HepG2 (cell line): ENCODE measurements at regions not wholly inside any gene's neighbourhood (a gene's known extent, or its start where the extent isn't known, plus 50 kb on each side); places are given as distances from the start of the nearest gene placed in this dataset.

ENCODE experiments used
- BRD4 ChIP-seq: sonication (generic); formaldehyde crosslinking; IDR thresholded peaks from 2 replicates; pipeline ENCODE4 v1.4.0; 2020; ENCODE audit warnings: missing genetic modification reagents
- ETV6 ChIP-seq: sonication (generic); formaldehyde crosslinking; conservative IDR thresholded peaks from 2 replicates; pipeline ENCODE4 v1.4.0; 2020; ENCODE audit warnings: missing genetic modification reagents
- EZH2 ChIP-seq: conservative IDR thresholded peaks from 2 replicates; pipeline ENCODE4 v1.6.1; 2012; ENCODE audit warnings: mild to moderate bottlenecking, low read depth, low read length, moderate library complexity
- FOSL1 ChIP-seq: sonication (generic); formaldehyde crosslinking; IDR thresholded peaks from 2 replicates; pipeline ENCODE4 v1.9.0; 2021; ENCODE audit warnings: missing genetic modification reagents, borderline replicate concordance
- POLR2A ChIP-seq, 2 experiments: IDR thresholded peaks; 2 replicates each; pipeline ENCODE4 v1.6.1; 2011; ENCODE audit warnings: low read depth in 2 of 2, low read length in 2 of 2, mild to moderate bottlenecking in 1 of 2, moderate library complexity in 1 of 2; ENCODE audit not compliant: insufficient read depth in 1 of 2
- RAD21 ChIP-seq: fragments of 450-650 bp; formaldehyde crosslinking; IDR thresholded peaks from 2 replicates; pipeline ENCODE4 v1.5.0; 2020; ENCODE audit warnings: mild to moderate bottlenecking
- RFX1 ChIP-seq: fragments of 450-650 bp; IDR thresholded peaks from 2 replicates; pipeline ENCODE4 v1.6.1; 2017
- THAP11 ChIP-seq: IDR thresholded peaks from 2 replicates; pipeline ENCODE4 v1.6.1; 2016; ENCODE audit warnings: missing biosample characterization, missing genetic modification reagents
- U2AF1 ChIP-seq: fragments of 200-400 bp; formaldehyde crosslinking; optimal IDR thresholded peaks from 2 replicates; pipeline ENCODE3; 2017; ENCODE audit warnings: mild to moderate bottlenecking, low read depth, low read length
- ZFX ChIP-seq: sonication (generic); formaldehyde crosslinking; IDR thresholded peaks from 2 replicates; pipeline ENCODE4 v1.4.0; 2020; ENCODE audit warnings: mild to moderate bottlenecking, low read depth, missing genetic modification reagents, moderate library complexity
- ZNF251 ChIP-seq: sonication (generic); formaldehyde crosslinking; IDR thresholded peaks from 2 replicates; pipeline ENCODE4 v1.9.0; 2021; ENCODE audit warnings: mild to moderate bottlenecking, missing genetic modification reagents
- ZNF274 ChIP-seq: sonication (generic); formaldehyde crosslinking; IDR thresholded peaks from 2 replicates; pipeline ENCODE4 v1.5.1; 2020; ENCODE audit warnings: mild to moderate bottlenecking, missing genetic modification reagents
- ZNF33B ChIP-seq: sonication (generic); formaldehyde crosslinking; IDR thresholded peaks from 2 replicates; pipeline ENCODE4 v1.5.1; 2020; ENCODE audit warnings: mild to moderate bottlenecking, missing genetic modification reagents
- TF ChIP-seq, protein P1 (sequence below): sonication (generic); formaldehyde crosslinking; IDR thresholded peaks from 2 replicates; pipeline ENCODE4 v1.4.0; 2020; ENCODE audit warnings: missing genetic modification reagents

DNA sequence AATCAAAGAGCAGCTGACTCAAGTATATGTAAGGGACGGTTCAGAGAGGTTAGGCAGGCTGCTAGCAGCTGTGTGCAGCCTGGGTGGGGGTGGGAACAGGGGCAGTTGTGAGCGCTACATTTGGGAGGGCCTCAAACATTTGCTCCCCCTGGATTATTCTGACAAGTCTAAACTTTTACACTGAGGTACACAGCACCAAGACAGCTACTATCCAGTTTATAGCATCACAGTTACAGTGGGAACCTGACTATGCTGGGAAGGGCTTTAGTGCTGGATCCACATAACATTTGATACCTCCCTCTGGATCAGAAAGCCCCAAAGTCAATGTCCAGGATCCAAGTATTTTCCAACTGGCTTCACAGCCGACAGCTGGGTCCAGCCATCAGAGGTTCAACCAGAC is 55.8 kb upstream of the GIMD1 start:
- TF ChIP-seq RFX1 (no peak), ZNF251 (CRISPR knock-in tag) (no peak), POLR2A (IDR thresholded peaks at IDR 0.05; ENCODE audit: insufficient read depth in 1 of 2, low read depth in 2 of 2, low read length in 2 of 2) (no peak), RAD21 (CRISPR knock-in tag) (no peak), FOSL1 (CRISPR knock-in tag) (no peak), U2AF1 (no peak), ETV6 (CRISPR knock-in tag) (no peak), BRD4 (CRISPR knock-in tag) (no peak), EZH2 (no peak), ZNF33B (CRISPR knock-in tag) (no peak), ZFX (CRISPR knock-in tag) (no peak), THAP11 (CRISPR knock-in tag) (no peak), ZNF274 (CRISPR knock-in tag) (no peak)
- TF ChIP-seq, protein P1, sequence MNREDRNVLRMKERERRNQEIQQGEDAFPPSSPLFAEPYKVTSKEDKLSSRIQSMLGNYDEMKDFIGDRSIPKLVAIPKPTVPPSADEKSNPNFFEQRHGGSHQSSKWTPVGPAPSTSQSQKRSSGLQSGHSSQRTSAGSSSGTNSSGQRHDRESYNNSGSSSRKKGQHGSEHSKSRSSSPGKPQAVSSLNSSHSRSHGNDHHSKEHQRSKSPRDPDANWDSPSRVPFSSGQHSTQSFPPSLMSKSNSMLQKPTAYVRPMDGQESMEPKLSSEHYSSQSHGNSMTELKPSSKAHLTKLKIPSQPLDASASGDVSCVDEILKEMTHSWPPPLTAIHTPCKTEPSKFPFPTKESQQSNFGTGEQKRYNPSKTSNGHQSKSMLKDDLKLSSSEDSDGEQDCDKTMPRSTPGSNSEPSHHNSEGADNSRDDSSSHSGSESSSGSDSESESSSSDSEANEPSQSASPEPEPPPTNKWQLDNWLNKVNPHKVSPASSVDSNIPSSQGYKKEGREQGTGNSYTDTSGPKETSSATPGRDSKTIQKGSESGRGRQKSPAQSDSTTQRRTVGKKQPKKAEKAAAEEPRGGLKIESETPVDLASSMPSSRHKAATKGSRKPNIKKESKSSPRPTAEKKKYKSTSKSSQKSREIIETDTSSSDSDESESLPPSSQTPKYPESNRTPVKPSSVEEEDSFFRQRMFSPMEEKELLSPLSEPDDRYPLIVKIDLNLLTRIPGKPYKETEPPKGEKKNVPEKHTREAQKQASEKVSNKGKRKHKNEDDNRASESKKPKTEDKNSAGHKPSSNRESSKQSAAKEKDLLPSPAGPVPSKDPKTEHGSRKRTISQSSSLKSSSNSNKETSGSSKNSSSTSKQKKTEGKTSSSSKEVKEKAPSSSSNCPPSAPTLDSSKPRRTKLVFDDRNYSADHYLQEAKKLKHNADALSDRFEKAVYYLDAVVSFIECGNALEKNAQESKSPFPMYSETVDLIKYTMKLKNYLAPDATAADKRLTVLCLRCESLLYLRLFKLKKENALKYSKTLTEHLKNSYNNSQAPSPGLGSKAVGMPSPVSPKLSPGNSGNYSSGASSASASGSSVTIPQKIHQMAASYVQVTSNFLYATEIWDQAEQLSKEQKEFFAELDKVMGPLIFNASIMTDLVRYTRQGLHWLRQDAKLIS (CRISPR knock-in tag) = no peak
